ENCODE measurements at regions not wholly inside any gene's neighbourhood (a gene's known extent, or its start where the extent isn't known, plus 50 kb on each side); places are given as distances from the start of the nearest gene placed in this dataset.

DNA sequence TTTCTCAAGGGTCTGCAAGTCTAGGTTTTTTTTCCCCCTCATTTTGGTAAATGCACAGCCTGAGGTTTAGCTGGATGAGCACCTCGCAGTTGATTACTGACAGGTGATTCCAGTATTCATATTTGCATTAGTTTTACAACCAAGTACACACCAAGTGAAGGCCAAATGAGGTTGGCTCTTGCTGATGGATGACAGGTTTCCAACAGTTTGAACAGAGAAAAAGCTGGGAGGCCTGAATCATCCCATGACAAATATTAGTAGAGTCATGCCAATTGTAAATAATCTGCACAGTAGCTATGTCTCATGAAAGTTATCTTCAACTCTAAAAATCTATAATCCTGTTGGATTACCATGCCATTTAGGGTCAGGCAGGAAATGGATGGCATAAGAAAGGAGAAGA lies 399.8 kb downstream of the HTR7 start:
- no peak for TF ChIP-seq EP300 (IDR thresholded peaks at IDR 0.05)
- TF ChIP-seq POLR2AphosphoS5 (IDR thresholded peaks at IDR 0.05): no peak
- TF ChIP-seq, protein P1, sequence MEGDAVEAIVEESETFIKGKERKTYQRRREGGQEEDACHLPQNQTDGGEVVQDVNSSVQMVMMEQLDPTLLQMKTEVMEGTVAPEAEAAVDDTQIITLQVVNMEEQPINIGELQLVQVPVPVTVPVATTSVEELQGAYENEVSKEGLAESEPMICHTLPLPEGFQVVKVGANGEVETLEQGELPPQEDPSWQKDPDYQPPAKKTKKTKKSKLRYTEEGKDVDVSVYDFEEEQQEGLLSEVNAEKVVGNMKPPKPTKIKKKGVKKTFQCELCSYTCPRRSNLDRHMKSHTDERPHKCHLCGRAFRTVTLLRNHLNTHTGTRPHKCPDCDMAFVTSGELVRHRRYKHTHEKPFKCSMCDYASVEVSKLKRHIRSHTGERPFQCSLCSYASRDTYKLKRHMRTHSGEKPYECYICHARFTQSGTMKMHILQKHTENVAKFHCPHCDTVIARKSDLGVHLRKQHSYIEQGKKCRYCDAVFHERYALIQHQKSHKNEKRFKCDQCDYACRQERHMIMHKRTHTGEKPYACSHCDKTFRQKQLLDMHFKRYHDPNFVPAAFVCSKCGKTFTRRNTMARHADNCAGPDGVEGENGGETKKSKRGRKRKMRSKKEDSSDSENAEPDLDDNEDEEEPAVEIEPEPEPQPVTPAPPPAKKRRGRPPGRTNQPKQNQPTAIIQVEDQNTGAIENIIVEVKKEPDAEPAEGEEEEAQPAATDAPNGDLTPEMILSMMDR (IDR thresholded peaks at IDR 0.05): no peak
- TF ChIP-seq POLR2A (IDR thresholded peaks at IDR 0.05): no peak
